ENCODE measurements at regions not wholly inside any gene's neighbourhood (a gene's known extent, or its start where the extent isn't known, plus 50 kb on each side); places are given as distances from the start of the nearest gene placed in this dataset.

DNA sequence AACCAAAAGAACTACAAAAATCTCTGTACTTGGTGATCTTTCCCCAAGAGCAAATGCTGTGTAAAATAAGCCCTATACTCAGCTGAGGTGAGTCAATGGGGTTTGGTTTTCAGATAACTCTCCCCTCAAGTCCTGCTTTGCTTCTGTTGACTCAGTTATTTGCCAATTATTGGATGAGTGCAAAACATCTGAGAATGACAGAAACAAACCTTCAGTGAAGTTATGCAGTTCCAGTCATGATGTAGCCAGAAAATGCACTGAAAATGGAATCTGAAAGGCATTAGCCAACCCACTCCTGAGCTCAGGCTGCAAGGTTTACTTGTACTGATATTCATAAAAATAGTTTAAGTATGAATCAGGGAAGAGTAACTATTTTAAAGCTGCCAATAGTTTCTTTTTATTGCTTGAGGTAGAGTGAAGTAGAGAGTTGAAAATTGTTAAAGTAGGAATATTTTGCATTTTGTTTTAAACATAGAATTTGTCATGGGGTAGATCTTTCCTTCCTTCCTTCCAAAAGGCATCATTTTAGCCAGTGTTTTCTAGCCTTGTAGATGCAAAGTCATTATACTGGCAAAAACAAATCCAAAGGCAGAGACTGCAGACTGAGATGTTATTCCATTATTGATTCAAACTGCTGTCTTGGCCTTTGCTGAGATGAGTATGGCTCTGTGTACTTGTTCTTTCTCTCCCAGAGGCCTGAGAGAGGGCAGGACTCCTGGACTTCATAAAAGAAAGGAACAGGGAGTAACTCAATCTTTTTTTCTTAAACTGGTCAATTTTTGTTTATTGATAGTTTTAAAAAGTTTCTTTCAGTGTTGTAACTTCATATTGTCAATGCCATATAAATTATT lies 215.3 kb downstream of the RND3 start:
- peaks cover 28% of the 10 kb centered on the region for H3K4me1 ChIP-seq (ENCODE audit: insufficient read depth, low read length)
- ChIA-PET CTCF (no interaction called here), POLR2A (ENCODE audit: unreplicated experiment) (interaction anchor here (0.7 kb wide), 1 partner anchor 139 kb away, joined by 3 read pairs; no protein-coding TSS in a partner anchor)
- H3K4me2 ChIP-seq (ENCODE audit: low read length): peak overlapping the region; percentile 64
- peak overlapping the region; percentile 15; the same call in 1 of the 2 replicates for H3K9ac ChIP-seq (ENCODE audit: low read length)
- H3K27ac ChIP-seq (ENCODE audit: low read length): peak overlapping the region; percentile 77
- no peaks in the 10 kb centered on the region for H3K79me2 ChIP-seq (ENCODE audit: low read length)
- H3K36me3 ChIP-seq (ENCODE audit: low read depth, low read length): peaks cover 9% of the 10 kb centered on the region; the same call in 1 of the 2 replicates
- 0 out of 2 replicates have a peak, but pooled peaks cover 3% of the 10 kb centered on the region for H3K9me3 ChIP-seq (ENCODE audit: low read length)
- no peaks in the 10 kb centered on the region for H3K27me3 ChIP-seq (ENCODE audit: low read length)
- BruUV-seq (replicated peaks): TSS peak; percentile 70
- H2AFZ ChIP-seq (ENCODE audit: low read length): peak overlapping the region; percentile 16; the same call in 1 of the 2 replicates
- H3K9me2 ChIP-seq (replicated peaks; ENCODE audit: low read length): no peaks in the 10 kb centered on the region
- intact Hi-C loops (cut with micrococcal nuclease): loop anchor here (2.0 kb wide), 2 partner anchors 83 to 207 kb away; no protein-coding TSS in a partner anchor
- H3F3A ChIP-seq (ENCODE audit: low read length, unreplicated experiment): peaks cover 7% of the 10 kb centered on the region
- ATAC-seq: peak; percentile 97
- peak; percentile 93 for DNase-seq
- peak overlapping the region; percentile 2; the same call in 1 of the 2 replicates for H3K4me3 ChIP-seq (ENCODE audit: low read length)
- TF ChIP-seq EZH2phosphoT487 (IDR thresholded peaks at IDR 0.05; ENCODE audit: borderline replicate concordance, low read length) (no peak), CTCF (conservative IDR thresholded peaks at IDR 0.05; ENCODE audit: low read depth, low read length) (no peak), EZH2 (IDR thresholded peaks at IDR 0.05; ENCODE audit: low read length, unreplicated experiment) (no peak)
- H4K20me1 ChIP-seq (ENCODE audit: low read length): no peaks in the 10 kb centered on the region

- Histone ChIP-seq H2AFZ (ENCODE audit: low read length) (no peak overlapping the region), H3K27ac (ENCODE audit: low read length) (no peak overlapping the region), H3K4me2 (ENCODE audit: low read length) (no peak overlapping the region), H3K9ac (ENCODE audit: low read length) (no peak overlapping the region), H3K9me2 (replicated peaks; ENCODE audit: low read length) (no peaks in the 10 kb centered on the region), H3K27me3 (ENCODE audit: low read length) (no peaks in the 10 kb centered on the region), H4K20me1 (ENCODE audit: low read length) (no peaks in the 10 kb centered on the region), H3K79me2 (ENCODE audit: low read length) (no peaks in the 10 kb centered on the region), H3K4me3 (ENCODE audit: low read length) (no peak overlapping the region), H3F3A (ENCODE audit: low read length, unreplicated experiment) (peaks cover 5% of the 10 kb centered on the region), H3K4me1 (ENCODE audit: insufficient read depth, low read length) (peaks cover 21% of the 10 kb centered on the region), H3K9me3 (ENCODE audit: low read length) (no peaks in the 10 kb centered on the region), H3K36me3 (ENCODE audit: low read depth, low read length) (no peaks in the 10 kb centered on the region)
- no TSS peak for BruUV-seq (replicated peaks)
- TF ChIP-seq EZH2 (IDR thresholded peaks at IDR 0.05; ENCODE audit: low read length, unreplicated experiment): no peak
- TF ChIP-seq CTCF (conservative IDR thresholded peaks at IDR 0.05; ENCODE audit: low read depth, low read length): no peak
- intact Hi-C loops (cut with micrococcal nuclease): no loop called here
- DNase-seq (no peak), ATAC-seq (no peak)
- CTCF ChIA-PET: no interaction called here
- POLR2A ChIA-PET (ENCODE audit: unreplicated experiment): no interaction called here
Observed at GRCh38 chr2:150267651-150268415, 219.6 kb downstream of the RND3 start.

All from PC-3 (cell line).